ENCODE measurements at regions not wholly inside any gene's neighbourhood (a gene's known extent, or its start where the extent isn't known, plus 50 kb on each side); places are given as distances from the start of the nearest gene placed in this dataset.

GRCh38 chr5:84688566-84688965 lies 303.9 kb upstream of the EDIL3 start:
- peak; percentile 98 for DNase-seq (ENCODE audit: low read depth)

GRCh38 chr5:84685121-84685894 lies 300.6 kb upstream of the EDIL3 start:
- no peak for DNase-seq (ENCODE audit: low read depth)

- DNase-seq (ENCODE audit: low read depth), result no peak
These were observed 298.9 kb upstream of the EDIL3 start for GRCh38 chr5:84683594-84683993.

DNA sequence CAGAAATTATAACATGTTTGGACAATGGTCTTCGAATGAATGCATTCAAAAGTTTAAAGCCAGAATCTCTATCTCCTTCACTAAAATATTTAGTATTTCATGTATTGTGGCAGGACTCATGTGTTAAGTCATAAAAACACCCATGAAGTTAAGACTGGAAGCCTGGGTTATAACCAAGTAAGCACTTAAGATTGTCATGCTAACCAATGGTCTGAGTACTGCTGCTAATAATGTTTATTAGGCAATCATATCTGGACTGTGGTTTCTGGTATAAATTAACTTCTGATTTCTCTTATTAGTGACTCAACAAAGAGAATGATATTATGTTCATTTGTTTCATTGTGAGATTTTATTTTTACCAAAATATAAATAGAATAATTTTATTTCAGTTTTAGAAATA lies 297.9 kb upstream of the EDIL3 start:
- DNase-seq (ENCODE audit: low read depth), result no peak

GRCh38 chr5:84680908-84681307 lies 296.2 kb upstream of the EDIL3 start:
- no peak for DNase-seq (ENCODE audit: low read depth)

GRCh38 chr5:84673785-84674184 lies 289.1 kb upstream of the EDIL3 start:
- DNase-seq (ENCODE audit: low read depth), result no peak

- no peak for DNase-seq (ENCODE audit: low read depth)
These were observed 282.9 kb upstream of the EDIL3 start for GRCh38 chr5:84667576-84667975.

DNA sequence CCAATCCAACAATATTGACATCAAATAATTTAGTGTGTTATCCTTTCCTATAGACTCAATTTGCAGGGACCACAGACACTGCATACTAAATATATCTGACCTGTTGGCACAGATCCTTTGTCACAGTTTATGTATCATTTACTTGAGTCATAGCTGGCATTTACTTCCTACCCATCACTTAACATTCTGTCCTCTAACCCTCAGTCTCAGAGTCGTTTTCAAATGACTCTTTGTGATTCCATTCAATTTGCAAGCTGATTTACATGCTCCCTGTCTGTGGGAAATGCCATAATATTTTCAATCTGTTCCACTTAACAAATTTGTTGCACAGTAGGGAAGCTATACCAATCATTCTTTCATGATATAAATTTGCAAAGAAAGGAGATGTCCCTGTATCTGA lies 265.7 kb upstream of the EDIL3 start:
- DNase-seq (ENCODE audit: low read depth), result no peak

GRCh38 chr5:84647581-84647980 lies 262.9 kb upstream of the EDIL3 start:
- DNase-seq (ENCODE audit: low read depth), result no peak

DNA sequence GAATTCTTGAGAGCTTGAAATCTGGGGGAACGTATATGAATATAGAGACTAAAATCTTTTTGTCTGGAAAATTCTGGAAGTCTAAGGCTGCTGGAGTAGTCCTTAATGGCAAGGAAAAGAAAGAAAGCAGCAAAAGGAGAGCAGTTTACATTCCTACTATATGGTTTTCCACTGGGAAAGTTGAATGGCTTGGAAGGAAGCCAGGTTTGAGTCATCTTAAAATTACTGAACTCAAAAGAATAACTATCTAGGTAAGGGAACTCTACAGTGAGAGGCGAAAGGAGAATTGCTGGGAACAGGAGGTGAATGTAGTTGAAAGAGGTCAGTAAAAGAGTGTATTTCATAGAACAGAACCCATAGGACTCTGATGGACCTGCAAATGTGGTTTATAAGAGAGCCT lies 258.1 kb upstream of the EDIL3 start:
- DNase-seq (ENCODE audit: low read depth), result peak; percentile 29

DNA sequence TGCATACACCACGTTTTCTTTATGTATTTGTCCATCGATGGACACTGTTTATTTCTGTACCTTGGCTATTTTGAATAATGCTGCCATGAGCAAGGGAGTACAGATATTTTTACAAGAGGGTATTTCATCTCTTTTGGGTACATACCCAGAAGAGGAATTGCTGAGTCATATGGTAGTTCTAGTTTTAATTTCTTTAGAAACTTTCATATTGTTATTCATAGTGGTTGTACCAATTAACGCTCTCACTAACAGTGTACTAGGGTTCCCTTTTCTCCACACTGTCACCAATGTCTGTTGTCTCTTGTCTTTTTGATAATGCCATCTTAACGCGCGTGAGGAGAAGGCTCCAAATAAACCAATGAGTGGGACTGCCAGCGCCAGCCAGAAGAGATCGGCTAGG lies 257.6 kb upstream of the EDIL3 start:
- no peak for DNase-seq (ENCODE audit: low read depth)

DNA sequence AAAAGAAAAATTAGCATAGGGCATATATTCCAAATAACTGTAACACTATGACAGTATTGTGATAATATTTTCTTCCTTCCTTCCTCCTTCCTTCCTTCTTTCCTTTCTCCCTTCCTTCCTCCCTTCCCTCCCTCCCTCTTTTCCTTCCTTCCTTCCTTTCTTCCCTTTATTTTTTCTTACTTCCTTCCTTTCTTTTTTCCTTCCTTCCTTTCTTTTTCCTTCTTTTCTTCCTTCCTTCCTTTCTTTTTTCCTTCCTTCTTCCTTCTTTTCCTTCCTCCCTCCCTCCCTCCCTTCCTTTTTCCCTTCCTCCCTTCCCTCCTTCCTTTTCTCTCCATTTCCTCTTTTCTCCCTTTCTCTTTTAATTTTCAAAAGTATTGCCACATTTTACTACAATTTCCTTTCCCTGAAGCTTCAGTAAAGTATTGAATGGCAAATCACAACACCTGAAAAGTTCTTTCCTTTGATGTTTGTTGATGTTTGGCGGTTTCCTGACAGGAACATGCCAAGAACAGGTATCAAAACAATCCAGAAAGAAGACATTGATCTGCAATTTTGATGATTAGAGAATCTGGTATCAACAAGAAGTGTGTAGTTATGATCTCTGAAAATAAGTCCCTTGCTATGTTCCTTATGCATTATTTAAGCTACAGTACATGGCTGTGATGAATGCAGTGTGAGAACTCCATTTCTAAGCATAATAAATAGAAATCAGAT lies 253.1 kb upstream of the EDIL3 start:
- DNase-seq (ENCODE audit: low read depth), result no peak

DNA sequence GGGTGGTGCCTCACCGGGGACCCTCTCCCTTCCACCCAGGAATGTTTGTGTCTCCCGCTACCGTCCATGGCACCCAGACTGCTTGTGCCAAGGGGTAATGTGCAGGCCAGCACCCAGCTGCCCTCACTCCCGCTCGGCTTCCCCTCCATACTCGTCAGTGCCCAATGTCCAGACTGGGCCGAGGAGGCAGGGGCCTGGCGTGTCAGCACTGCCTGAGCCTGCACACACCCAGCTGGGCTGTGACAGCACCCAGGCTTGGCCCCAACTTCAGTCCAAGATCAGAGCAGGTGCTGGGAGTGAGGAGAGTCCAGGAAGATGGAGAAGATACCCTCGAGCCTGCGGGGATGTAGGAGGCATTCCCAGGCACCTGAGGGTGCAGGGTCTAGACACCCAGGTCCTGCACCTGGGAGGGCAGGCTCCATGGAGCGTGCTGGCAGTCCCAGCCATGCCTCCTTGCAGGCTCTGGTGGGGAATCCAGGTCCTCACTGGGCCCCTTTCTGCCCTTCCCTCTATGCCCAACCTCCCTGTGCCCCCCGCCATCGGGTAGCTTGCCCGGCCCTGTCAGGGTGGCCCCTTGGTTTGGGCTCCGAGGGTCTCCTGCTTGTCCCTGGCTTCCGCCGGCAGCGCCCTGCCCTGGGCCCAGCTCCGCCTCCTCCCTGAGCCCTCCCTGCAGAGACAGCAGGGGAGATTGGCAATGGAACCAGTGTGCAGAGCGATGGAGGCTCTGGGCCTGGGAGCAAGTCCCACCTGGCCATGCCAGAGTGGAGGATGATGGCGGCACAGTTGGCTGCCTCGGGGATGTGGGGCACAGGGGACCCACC lies 250.8 kb upstream of the EDIL3 start:
- no peak for DNase-seq (ENCODE audit: low read depth)

DNA sequence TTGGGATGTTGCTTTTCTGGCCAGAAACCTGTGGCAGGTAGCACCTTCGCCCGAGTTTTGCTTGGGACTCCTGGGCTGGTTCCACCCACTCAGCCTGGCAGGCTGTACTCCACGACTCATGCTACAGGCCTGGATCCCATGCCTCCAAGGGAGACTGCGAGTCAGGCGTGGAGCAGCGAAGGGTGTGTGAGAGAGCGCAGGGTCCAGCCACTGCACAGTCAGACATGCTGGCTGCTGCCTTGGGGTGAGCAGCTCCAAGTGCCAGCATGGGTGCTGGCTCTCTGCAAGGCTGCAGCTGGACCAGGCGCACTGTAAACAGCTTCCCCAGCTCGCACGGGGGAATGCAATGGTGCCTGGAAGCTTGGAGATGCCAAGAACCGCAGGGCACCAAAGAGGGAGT lies 249.6 kb upstream of the EDIL3 start:
- no peak for DNase-seq (ENCODE audit: low read depth)

DNA sequence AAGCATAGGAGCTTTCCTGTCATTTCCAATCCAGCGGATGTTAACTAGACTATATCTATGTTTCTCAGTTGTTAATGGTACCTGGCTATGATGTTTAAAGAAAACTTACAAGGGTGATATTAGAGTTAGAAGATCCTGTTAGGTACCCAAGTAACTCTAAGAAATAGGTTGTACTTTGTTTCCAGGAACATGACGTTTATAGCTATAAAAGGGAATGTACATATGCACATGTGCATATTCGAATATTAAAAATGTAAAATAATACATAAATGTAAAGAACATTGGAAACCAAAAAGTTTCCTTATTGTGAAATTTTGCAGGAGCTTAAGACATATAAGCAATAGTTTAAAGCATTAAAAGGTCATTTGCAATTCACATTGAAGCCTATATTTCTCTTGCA lies 247.7 kb upstream of the EDIL3 start:
- no peak for DNase-seq (ENCODE audit: low read depth)

DNA sequence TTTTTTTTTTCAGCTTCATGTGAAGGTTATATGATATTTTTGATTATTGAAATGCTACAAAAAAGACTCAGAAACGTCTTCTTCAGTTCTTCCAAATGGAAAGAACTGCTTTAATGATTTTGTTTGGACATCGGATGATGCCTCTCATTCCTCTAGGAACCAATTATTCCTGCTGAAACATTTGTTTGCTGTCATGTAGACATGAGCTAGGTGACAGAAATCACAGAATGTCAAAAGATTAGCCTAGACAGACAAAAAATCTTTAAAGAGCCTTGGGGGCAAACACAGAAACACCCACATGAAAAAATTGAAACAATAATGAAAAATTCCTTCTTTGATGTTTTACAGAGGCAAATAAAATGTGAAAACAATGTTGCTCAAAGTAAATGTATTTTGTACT lies 244.2 kb upstream of the EDIL3 start:
- no peak for DNase-seq (ENCODE audit: low read depth)

- no peak for DNase-seq (ENCODE audit: low read depth)
These were observed 238.3 kb upstream of the EDIL3 start for GRCh38 chr5:84623019-84623418.

DNA sequence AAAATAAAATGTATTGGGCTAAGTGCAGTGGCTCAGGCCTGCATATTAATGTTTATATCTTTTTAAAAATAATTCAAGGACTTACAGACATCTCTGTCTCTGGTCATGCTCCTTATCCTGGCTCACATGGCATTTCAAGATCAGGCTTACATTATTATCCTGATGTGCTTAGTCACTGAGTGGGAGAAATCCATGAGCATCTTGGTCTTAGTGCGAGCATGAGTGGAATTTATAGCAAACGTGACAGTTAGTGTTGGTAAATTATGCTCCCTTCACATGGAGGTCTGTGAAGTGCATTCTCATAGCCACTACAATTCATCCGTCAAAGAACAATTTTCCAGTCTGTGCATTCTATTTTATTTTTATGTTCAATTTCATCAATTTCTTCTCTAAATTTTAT lies 237.8 kb upstream of the EDIL3 start:
- DNase-seq (ENCODE audit: low read depth), result no peak

DNA sequence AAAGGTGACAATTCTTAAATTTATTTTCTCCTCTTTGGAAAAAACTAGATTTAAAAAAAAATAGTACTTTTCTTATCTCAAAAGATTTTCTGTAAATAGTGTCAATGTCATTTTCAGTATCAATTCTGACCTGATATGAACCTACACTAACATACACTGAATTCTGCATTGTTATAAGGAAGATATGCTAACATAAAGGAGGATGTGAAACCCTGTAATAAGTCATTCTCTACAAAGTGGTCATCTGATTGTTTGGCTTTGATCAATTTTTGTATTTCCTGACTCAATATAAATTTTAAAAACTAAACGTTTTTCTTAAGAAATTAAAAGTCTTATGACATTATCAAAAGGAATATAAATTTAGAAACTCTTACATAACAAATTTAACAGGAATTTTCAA lies 233.6 kb upstream of the EDIL3 start:
- DNase-seq (ENCODE audit: low read depth), result no peak

GRCh38 chr5:84614906-84615305 lies 230.2 kb upstream of the EDIL3 start:
- DNase-seq (ENCODE audit: low read depth), result no peak

- no peak for DNase-seq (ENCODE audit: low read depth)
These were observed 222.1 kb upstream of the EDIL3 start for GRCh38 chr5:84606784-84607183.

- DNase-seq (ENCODE audit: low read depth), result no peak
These were observed 220.6 kb upstream of the EDIL3 start for GRCh38 chr5:84605241-84605640.
